Omental fat pad (tissue), 3 donors: ENCODE measurements at regions not wholly inside any gene's neighbourhood (a gene's known extent, or its start where the extent isn't known, plus 50 kb on each side); places are given as distances from the start of the nearest gene placed in this dataset.

Experiments used
- ATAC-seq: fragments of 150-250 bp; one replicate; pipeline ENCODE4 v1.9.1; 2016; ENCODE audit warnings: mild to moderate bottlenecking, moderate library complexity; ENCODE audit not compliant: low FRiP score
- DNase-seq: peaks from one replicate; pipeline ENCODE4 v3.0.0-alpha.2; 2019; ENCODE audit warnings: low spot score
- CTCF ChIP-seq, 3 donors: fragments of 450-650 bp; IDR thresholded peaks; one replicate each; pipeline ENCODE4 v1.5.1; 2016 to 2017; ENCODE audit warnings: antibody characterized with exemption in 3 of 3, mild to moderate bottlenecking in 3 of 3, moderate library complexity in 2 of 3

GRCh38 chr9:106615118-106615889 is 247.7 kb upstream of the ZNF462 start:
- DNase-seq (no peak), ATAC-seq (no peak)
- TF ChIP-seq CTCF (IDR thresholded peaks at IDR 0.05) = no peak

GRCh38 chr9:106616026-106616425 is 246.9 kb upstream of the ZNF462 start:
- no peak for TF ChIP-seq CTCF (IDR thresholded peaks at IDR 0.05)
- DNase-seq (no peak), ATAC-seq (no peak)

DNA sequence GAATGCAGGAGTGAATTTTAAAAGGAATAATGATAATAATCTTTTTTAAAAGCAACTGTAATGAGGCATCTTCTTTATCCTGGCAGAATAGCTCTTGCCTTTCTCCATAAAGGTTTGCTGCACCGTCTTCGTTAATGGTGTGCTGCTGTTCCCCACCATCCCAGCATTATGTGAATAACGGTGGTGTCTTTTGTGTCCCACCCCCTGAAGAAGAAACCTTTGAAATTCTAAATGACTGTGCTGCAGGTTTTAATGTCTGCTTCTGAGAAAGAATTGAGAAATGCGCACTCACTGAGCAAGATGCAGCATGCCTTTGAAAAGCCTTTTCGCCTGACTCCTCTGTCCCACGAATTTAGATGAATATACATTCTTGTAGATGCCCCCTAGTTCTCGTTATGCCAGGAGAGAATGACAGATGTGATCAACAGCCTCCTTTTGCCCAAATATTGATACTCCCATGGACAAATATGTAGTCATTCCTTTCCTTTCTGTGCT is 246.1 kb upstream of the ZNF462 start:
- ATAC-seq (no peak), DNase-seq (no peak)
- no peak for TF ChIP-seq CTCF (IDR thresholded peaks at IDR 0.05)

DNA sequence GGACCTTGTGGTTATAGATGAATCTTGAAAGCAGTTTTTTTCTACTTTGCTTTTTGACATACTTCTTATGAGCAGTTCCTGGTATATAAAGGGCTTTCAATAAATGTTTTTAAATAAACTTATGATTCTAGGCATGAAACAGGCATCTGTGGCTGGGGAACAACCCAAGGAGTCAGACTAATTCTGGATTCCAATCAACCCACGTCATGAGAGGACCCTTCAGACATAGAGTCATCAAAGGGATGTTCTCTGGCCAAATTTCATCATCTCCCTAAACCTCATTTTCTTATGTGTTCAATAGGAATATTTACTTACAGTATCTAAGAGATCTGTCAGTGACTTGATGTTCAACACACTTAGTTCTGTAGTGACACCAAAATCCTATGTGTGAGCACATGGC is 243.8 kb upstream of the ZNF462 start:
- ATAC-seq (no peak), DNase-seq (no peak)
- no peak for TF ChIP-seq CTCF (IDR thresholded peaks at IDR 0.05)

DNA sequence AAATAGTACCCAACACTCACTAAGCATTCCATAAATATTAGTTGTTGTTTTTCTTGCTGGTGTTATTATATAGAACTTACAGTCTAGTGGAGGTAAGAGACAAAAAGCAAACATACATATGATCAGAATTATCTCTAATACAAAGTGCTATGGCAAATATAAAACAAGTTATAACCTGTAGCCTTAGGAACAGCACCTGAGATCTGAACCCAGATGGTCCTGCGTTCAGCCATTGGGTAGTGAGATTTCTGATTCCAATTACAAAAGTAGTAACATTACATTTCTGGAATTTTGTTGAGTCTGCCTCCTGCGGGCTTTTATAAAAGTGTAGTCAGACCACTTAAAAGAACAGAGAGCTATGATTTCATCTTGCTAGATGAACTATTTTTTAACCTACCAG is 242.9 kb upstream of the ZNF462 start:
- ATAC-seq = no peak
- no peak for TF ChIP-seq CTCF (IDR thresholded peaks at IDR 0.05)
- no peak for DNase-seq

- ATAC-seq (no peak), DNase-seq (no peak)
- no peak for TF ChIP-seq CTCF (IDR thresholded peaks at IDR 0.05)
Observed at GRCh38 chr9:106620866-106621265, 242.1 kb upstream of the ZNF462 start.
